DMS 273 (cell line): ENCODE measurements at regions not wholly inside any gene's neighbourhood (a gene's known extent, or its start where the extent isn't known, plus 50 kb on each side); places are given as distances from the start of the nearest gene placed in this dataset.
"Not testable (repeated sequence)": the region's sequence is repeated elsewhere in the genome, so short reads cannot be mapped to it uniquely, and the experiment has no call there.

ENCODE experiments used
- DNase-seq: peaks from one replicate; lab custom pipeline; 2025; ENCODE audit not compliant: unreplicated experiment; lab: John Stamatoyannopoulos, UW

DNA sequence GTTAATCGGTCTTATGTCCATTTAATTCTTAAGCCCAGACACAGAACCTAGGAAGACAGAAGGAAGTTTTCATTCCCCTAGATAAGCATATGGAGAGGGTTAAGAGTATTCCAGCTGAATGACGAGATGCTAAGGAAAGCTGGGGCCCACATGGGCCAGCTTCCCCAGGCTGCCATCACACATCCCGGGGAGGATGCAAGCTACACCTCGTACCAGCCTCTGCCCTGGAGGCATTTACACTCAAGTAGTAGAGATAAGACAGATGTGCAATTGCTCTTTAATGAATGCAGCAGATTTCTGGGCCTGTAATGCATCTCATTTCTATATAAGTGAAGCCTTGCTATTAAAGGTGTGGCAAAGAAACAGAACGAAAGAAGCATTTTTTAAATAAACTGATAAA, 144.5 kb downstream of the MEX3B start:
- no peak for DNase-seq

DNA sequence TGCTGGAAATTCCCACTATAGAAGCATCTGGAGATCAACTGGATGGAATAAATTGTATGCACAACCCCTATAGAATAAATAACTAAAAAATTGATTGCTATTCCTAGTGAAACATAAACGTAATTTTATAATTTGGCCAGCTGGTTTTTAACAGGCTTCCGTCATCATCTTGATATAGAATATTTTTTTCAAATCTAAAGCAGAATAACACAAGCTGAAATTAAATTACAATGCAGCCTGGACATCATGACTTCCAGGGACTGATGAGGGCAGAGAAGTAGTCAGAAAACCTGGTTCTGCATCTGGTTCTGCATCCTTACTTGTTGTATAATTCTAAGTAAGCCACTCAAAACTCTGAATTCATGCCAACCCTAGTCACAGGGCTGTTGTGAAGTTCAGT, 146.1 kb downstream of the MEX3B start:
- no peak for DNase-seq

DNA sequence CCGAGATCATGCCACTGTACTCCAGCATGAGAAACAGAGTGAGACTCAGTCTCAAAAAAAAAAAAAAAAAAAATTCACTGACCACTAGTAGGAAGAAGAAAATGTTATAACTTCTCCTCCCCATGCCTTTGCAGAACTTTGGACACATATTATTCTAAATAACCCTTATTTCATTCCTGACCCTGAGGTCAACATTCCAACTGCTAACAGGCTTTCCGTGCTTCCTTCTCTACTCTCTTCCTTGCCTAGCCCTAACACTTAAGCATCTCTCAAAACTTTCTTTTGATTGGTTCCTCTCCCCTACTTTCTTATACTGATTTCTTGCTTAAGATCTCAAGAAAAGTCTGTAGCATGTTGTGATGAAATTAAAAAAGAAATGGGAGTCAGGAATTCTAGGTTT, 146.8 kb downstream of the MEX3B start:
- no peak for DNase-seq

DNA sequence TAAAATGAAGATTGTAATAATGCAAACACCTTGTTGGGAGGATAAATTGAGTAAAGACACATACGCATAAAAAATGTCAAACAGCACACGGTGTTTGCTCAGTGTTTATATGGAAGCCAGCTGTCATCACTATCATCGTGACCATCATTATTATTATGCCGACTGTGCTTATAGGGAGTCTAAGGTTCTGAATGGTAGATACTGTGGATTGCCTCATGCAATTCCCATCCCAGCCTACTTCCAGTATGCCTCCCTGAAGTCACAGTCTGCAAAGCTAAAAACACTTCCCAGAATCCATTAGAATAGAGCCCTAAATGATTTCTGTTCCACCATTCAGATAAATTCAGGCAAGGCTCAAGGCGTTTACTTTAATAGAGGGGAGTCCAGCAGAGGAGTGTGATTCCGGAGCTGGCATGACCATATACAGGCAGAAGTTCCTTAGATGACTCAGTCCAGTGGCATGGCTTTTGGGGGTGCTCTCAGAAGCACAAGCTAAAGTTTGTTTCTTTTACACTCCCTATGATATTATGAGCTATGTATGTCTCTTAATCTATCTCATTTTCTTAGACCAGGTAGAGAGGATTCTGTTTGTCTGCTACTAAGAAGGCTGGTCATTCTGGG, 148.7 kb downstream of the MEX3B start:
- no peak for DNase-seq

DNA sequence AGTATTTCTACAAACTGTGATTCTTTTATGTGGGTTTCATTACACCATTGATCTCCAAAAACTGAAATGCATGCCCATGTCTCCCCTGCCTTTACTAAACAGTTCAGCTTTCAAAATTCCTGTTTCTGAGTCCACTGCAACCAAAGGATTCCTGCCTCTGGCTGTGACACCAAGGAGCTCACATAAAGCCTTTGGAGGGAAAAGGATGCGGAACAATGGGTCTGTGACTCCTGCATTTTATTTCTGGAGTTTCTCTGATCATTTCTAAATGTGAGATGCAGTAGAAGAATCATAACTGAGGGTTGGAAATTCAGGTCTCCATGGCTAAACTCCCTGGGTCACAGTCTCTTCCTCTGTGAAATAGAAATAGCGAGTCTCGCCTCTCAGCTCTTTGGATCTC, 149.5 kb downstream of the MEX3B start:
- no peak for DNase-seq

DNA sequence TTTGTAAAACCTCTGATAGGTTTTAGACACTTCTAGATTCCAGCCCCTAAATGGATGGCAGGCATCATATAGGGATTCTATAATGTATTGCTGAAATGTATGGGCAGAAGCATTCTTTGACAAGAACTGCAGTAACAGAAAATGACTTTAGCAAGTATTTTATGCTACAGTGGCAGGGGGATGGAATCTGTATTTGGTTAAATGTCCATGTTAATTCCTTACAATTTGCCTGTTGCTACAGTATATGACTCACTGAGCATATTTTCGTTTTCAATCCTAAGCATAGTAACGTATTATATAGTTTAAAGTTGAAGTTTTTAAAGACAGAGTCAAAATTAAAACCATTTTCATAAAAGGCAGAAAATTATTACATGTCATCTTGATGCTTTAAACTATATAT, 150.1 kb downstream of the MEX3B start:
- no peak for DNase-seq

DNA sequence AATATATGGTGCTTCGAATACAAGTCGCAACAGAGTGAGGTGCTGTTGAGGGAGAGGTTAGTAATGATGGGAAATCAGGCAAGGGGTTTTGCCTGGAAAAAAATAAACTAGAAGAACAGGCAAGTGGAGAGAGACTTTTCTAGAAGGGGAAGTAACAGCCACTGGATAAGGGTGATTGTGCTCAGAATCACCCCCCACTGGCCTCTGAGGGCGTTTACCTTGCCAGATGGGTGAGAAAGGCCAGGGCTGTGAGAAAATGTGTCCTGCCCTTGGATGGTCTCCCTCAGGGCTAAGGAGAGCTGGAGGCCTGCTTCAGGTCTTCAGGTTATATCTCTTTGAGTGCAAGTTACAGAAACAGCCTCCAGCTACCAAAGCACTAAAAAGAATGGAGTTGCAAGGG, 151.8 kb downstream of the MEX3B start:
- DNase-seq, result no peak

DNA sequence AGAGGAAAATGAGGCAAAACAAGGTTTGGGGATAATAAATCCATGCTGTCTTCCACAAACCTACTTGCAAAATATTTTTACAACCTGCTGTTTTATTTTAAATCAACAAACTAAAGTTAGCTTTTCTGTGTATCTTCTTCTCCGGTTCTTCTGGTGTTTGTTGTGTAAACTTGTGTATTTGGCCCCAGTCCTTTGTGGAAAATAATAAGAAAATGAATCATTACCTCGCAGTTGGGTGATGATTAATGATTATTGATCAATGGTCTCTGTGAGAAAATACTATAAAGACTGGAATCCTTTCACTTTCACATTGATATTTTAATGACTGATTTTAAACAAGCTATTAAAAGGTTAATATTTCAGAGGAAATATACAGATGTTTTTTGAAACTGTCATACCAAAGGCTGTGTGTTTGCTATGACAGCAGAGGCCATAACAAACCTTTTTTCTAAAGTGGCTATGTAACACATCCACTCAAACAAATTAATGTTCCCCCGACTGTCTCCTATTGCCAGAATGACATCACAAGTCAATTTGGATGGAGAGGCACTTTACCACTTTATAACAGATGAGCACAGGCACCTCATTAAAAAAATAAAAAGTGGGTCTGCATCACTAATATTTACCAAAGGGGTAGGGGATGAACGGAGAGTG, 152.5 kb downstream of the MEX3B start:
- DNase-seq, result no peak

DNA sequence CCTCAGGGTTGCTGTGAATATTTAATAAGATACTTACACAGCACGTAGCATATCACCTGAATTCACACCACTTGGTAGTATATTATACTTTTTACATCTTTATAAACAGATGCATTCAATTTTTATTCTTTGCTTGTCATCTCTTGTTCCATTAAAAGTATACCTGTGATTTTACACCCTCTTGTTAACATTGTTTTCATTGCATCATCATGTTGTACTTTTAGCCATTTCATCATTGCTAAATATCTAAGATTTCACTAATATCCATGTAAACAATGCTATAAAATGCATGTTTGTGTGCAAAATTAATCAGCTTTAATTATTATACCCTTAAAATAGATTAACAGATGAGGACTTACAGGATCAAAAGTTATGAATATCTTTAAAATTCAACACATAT, 155.3 kb downstream of the MEX3B start:
- no peak for DNase-seq

DNA sequence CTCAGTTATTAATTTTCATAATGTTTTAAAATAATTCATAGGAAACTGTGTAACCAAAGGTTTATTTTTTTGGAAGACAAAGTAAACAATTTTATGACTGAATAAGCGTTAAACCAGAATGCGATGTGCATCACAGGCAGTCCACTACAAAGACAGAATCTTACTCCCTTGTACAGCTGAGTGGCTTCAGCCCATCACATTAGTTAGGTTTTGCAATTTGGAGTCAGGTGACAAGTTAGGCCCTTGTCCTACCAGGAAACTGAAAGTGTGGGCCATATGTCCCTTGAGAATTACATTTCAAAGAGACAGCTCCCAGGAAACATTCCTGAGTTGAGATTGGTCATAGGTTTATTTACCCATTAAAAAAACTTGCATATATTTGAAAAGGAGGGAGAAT, 156.3 kb downstream of the MEX3B start:
- no peak for DNase-seq

DNA sequence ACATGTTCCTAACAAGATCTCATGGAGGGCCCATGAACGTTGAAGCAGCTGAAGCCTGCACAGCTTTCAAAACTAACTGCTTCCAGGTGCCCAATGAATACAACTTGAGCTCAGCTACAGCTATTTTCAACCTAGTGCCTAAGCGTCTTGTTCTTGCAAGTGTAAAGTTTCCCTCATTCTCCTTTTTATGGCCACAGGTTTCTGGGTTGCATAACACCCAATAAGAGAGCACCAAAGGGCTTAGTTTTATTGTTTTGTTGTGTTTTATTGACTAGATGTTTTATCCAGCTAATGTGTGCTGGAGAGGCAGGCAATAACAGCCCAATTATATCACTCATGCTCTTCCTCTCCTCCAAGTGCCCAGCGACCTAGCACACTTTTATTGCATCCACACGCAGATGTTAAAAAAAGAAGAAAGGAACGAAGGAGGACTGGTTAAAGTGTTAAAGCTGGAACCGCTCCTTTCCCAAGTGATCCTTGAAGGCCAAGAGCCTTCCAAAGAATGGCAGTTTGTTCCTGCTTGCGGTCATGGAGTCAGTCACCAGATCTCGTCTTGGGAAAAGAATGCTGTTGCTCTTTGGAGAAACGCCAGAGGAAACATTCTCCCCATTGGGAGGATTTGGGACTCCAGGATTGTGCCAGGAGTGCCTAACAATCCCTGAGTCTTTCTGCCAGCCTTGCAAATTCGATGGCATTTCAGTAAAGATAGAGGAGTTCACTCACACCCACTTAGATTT, 156.9 kb downstream of the MEX3B start:
- no peak for DNase-seq

DNA sequence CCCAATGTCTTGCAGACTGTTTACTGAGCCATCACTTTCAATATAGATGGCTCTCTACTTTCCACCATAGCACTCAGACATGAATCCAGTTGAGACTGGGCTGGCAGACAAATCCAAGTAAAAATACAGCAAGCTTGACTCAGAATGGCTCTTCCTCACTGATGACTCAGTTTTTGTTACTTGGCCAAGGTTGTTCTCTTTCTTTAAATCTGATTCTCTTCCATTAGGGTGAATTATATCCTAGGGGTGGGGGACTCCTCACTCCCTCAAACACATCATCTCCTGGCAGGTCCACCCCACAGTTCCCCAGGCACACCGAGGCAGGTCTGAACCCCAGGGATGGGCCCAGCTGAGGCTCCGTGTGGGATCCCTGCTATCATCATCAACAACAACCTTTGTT, 157.9 kb downstream of the MEX3B start:
- no peak for DNase-seq

DNA sequence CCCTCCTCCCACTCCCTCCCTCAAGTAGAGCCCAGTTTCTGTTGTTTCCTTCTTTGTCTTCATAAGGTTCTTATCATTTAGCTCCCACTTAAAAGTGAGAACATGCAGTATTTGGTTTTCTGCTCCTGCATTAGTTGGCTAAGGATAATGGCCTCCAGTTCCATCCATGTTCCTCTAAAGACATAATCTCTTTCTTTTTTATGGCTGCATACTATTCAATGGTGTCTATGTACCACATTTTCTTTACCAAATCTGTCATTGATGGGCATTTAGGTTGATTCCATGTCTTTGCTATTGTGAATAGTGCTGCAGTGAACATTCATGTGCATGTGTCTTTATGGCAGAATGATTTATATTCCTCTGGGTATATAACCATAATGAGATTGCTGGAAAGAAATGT, 158.6 kb downstream of the MEX3B start:
- not testable (repeated sequence) for DNase-seq

DNA sequence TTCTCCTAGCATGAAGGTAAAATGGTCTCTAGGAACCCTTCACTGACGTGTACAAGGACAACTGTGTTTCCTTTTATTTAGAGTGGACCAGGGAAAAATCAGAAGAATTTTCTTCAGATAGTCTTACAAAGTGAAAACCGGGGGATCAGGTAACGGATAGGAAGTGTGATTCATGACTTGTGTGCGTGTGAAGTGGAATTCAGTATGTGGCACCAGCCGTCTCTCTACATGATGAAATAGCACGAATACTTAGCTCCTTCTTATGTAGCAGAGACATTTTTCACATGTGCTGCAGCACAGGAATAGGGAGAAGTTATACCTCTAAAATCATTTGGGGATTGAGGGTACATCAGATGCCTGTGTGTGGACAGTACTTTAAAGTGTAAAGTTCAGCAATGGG, 159.2 kb downstream of the MEX3B start:
- no peak for DNase-seq

DNA sequence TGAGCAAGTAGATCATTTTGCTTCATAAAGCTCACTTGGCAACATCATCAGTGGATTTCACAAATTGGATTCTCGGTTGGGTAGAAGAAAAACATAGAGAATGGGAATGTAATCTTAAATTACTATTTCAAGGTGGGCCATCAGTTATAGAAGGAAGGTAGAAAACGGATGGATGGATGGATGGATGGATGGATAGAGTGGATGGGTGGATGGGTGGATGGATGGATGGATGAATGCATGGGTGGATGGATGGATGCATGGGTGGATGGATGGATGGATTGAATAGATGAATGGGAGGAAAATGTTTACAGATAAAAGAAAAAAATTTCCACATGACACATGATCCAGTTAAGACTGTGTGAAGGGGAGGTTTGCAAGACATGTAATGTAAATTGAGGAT, 159.7 kb downstream of the MEX3B start:
- no peak for DNase-seq

DNA sequence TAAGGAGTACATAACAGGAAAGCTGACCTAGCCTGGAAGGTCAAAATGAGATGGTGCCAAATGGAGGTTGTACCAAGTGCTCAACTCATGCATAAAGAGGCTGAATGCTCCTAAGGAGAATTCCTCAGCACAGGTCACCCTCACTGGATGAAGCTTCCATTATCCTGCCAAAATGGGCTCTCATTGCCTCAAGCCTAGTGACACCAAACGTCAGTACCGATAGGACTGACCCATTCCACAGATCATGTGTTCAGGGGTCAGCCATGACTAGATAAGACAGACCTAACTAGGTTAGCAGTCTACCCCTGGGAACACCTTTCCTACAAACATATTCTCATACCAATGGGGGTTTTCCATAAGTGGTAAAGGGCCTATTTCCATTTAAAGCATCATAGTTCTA, 160.7 kb downstream of the MEX3B start:
- DNase-seq, result no peak

DNA sequence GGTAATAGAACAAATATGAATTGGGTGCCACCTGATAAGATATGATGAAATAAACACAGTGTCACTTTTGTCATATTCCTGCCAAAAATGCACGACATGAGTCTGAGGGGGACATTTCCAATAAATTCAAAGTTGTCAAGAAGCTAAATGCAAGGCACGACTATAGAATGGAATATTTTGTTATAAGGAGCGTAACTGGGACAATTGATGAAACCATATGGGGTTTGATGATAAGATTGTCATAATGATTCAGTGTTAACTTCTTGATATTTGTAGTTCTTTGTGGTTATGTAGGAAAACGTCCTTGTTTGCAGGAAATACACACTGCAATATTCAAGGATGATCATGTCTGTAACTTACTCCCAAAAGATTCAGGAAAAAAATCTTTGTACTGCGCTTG, 163.3 kb downstream of the MEX3B start:
- DNase-seq, result no peak

DNA sequence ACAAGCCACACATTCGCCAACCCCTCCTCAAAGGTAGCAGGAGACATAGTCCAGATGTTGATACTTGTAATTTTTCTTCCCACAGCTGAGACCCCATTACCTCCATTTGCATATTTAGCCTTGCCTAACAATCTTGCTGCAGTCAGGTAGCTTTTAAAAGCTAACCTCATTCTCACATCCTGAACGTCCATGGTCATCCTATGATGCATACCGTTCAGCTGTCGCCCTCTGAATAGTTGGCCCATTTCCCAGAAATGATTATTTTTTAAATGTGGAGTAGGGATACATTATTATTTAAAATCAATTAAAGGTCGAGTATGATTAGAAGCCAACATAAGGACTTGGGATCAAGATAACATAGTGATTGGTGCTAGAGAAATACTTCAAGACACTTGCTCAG, 165.0 kb downstream of the MEX3B start:
- DNase-seq, result no peak

DNA sequence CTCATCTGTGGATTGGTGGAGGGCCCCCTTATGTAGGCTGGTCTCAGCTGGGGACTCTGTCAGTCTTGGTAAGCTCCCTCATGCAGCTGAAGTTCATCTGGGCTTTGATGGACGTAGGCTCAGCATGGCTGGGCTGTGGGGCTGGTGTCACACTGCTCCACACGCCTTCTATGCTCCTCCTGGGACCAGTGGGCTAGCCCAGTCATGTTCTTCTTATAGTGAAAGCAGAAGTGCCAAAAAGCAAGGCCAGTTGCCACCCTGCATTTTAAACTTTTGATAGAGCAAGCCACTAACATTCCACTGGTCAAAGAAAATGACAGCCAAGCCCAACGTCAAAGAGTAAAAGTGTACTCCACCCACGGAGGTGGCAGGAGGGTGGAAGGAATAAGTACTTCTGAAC, 165.5 kb downstream of the MEX3B start:
- no peak for DNase-seq

DNA sequence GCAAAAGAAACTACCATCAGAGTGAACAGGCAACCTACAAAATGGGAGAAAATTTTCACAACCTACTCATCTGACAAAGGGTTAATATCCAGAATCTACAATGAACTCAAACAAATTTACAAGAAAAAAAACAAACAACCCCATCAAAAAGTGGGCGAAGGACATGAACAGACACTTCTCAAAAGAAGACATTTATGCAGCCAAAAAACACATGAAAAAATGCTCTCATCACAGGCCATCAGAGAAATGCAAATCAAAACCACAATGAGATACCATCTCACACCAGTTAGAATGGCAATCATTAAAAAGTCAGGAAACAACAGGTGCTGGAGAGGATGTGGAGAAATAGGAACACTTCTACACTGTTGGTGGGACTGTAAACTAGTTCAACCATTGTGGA, 170.1 kb downstream of the MEX3B start:
- not testable (repeated sequence) for DNase-seq

DNA sequence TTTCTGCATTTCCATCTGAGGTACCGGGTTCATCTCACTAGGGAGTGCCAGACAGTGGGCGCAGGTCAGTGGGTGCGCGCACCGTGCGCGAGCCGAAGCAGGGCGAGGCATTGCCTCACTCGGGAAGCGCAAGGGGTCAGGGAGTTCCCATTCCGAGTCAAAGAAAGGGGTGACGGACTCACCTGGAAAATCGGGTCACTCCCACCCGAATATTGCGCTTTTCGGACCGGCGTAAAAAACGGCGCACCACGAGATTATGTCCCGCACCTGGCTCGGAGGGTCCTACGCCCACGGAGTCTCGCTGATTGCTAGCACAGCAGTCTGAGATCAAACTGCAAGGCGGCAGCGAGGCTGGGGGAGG, 175.1 kb downstream of the MEX3B start:
- DNase-seq, result not testable (repeated sequence)

DNA sequence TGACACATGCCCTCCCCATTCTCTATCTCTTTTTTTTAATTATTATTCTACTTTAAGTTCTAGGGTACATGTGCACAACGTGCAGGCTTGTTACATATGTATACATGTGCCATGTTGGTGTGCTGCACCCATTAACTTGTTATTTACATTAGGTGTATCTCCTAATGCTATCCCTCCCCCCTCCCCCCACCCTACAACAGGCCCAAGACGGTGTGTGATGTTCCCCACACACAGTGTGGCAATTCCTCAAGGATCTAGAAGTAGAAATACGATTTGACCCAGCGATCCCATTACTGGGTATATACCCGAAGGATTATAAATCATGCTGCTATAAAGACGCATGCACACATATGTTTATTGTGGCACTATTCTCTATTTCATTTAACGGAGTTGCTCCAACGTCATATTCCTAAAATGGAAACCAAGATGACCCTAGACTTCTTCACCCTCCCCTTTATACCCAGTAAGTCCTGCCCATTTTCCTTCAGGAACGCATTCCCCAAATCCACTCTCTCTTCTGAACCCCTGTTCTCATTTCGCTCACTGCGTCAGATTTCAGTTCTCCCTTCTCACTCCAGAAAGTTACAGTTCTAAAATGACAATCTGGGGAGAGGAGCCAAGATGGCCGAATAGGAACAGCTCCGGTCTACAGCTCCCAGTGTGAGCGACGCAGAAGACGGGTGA, 175.6 kb downstream of the MEX3B start:
- DNase-seq, result not testable (repeated sequence)
